Esophagus squamous epithelium (tissue), 5 donors: ENCODE measurements at regions not wholly inside any gene's neighbourhood (a gene's known extent, or its start where the extent isn't known, plus 50 kb on each side); places are given as distances from the start of the nearest gene placed in this dataset.
A peak's percentile ranks its signal among the peaks of the same experiment; 100 is the strongest.
"Not testable (repeated sequence)": the region's sequence is repeated elsewhere in the genome, so short reads cannot be mapped to it uniquely, and the experiment has no call there.

ENCODE experiments used
- DNase-seq: peaks from one replicate; lab custom pipeline; 2025; lab: John Stamatoyannopoulos, UW
- H3K27ac ChIP-seq, 4 donors: fragments of 200-600 bp; sonication (generic); one replicate each; pipeline ENCODE4 v1.5.1; 2016 to 2019; ENCODE audit warnings: mild to moderate bottlenecking in 1 of 4
- H3K27me3 ChIP-seq, 4 donors: fragments of 200-600 bp; sonication (generic); 1 replicate in 3 of 4; 2 replicates in 1 of 4; pipeline versions ENCODE4 v1.5.1 to v1.6.0; 2017 to 2021; ENCODE audit warnings: antibody characterized with exemption in 1 of 4
- H3K36me3 ChIP-seq, 3 donors: fragments of 200-600 bp; sonication (generic); one replicate each; pipeline ENCODE4 v1.5.1; 2016 to 2019
- H3K4me1 ChIP-seq, 3 donors: fragments of 200-600 bp; sonication (generic); one replicate each; pipeline ENCODE4 v1.5.1; 2017 to 2019
- H3K4me3 ChIP-seq, 4 donors: fragments of 200-600 bp; sonication (generic); 1 replicate in 3 of 4; 2 replicates in 1 of 4; pipeline ENCODE4 v1.5.1; 2016 to 2019; ENCODE audit warnings: mild to moderate bottlenecking in 2 of 4, moderate library complexity in 1 of 4
- H3K9me3 ChIP-seq, 3 donors: fragments of 200-600 bp; sonication (generic); one replicate each; pipeline ENCODE4 v1.5.1; 2016 to 2019
- POLR2A ChIP-seq, 4 donors: fragments of 450-650 bp; IDR thresholded peaks; one replicate each; pipeline ENCODE4 v1.6.1; 2017; ENCODE audit warnings: antibody characterized with exemption in 4 of 4, mild to moderate bottlenecking in 4 of 4, moderate library complexity in 3 of 4
- WGBS, 2 donors: methylation state at CpG; one replicate each; pipeline ENCODE4 v1.1.5; 2018; 5-methylcytosine and 5-hydroxymethylcytosine counted together
- intact Hi-C: fragments of 100-400 bp; cut with DNase I; formaldehyde crosslinking; loops from one replicate; pipeline ENCODE4 v1.15.0; 2022
- small RNA-seq, 4 donors: library from RNA; depleted of rRNA; stranded (forward); fragments of <200 nt; gene quantifications; one replicate each; pipeline ENCODE3, GENCODE V24; 2016
- TF ChIP-seq, protein P1 (sequence below), 6 experiments: fragments of 450-650 bp in 4 of 6; fragments of 200-600 bp in 2 of 6; sonication (generic) in 2 of 6; IDR thresholded peaks; one replicate each; pipeline ENCODE4 v1.5.1; 2016 to 2019; ENCODE audit warnings: antibody characterized with exemption in 6 of 6, mild to moderate bottlenecking in 4 of 6, moderate library complexity in 4 of 6
- donor health status: DM: yes; HTN: yes; CAD: no.

GRCh38 chr2:240383871-240384700, 51.4 kb upstream of the GPC1 start:
- no peak for DNase-seq
- 83 to 90% methylated on average over 4 to 6 of the region's 29 CpGs for WGBS, 2 donors
- TF ChIP-seq, protein P1, sequence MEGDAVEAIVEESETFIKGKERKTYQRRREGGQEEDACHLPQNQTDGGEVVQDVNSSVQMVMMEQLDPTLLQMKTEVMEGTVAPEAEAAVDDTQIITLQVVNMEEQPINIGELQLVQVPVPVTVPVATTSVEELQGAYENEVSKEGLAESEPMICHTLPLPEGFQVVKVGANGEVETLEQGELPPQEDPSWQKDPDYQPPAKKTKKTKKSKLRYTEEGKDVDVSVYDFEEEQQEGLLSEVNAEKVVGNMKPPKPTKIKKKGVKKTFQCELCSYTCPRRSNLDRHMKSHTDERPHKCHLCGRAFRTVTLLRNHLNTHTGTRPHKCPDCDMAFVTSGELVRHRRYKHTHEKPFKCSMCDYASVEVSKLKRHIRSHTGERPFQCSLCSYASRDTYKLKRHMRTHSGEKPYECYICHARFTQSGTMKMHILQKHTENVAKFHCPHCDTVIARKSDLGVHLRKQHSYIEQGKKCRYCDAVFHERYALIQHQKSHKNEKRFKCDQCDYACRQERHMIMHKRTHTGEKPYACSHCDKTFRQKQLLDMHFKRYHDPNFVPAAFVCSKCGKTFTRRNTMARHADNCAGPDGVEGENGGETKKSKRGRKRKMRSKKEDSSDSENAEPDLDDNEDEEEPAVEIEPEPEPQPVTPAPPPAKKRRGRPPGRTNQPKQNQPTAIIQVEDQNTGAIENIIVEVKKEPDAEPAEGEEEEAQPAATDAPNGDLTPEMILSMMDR (IDR thresholded peaks at IDR 0.05), result no peak
- no peak for TF ChIP-seq POLR2A (IDR thresholded peaks at IDR 0.05)
- Histone ChIP-seq H3K4me3 (no peak overlapping the region), H3K9me3 (no peaks in the 10 kb centered on the region), H3K27me3 (peaks cover 0 to 5% (median 0%) of the 10 kb centered on the region in 4 donors), H3K36me3 (no peaks in the 10 kb centered on the region), H3K27ac (no peak overlapping the region), H3K4me1 (peaks cover 0 to 20% (median 12%) of the 10 kb centered on the region in 3 donors)
- intact Hi-C loops, result no loop called here

- DNase-seq, result no peak
- peaks cover 0 to 20% (median 12%) of the 10 kb centered on the region in 3 donors for H3K4me1 ChIP-seq
- H3K9me3 ChIP-seq, result no peaks in the 10 kb centered on the region
- no peaks in the 10 kb centered on the region for H3K36me3 ChIP-seq
- WGBS, 2 donors, result 82 to 84% methylated on average over 10 to 14 of the region's 15 CpGs
- intact Hi-C loops, result no loop called here
- H3K4me3 ChIP-seq, result no peak overlapping the region
- no peak overlapping the region for H3K27ac ChIP-seq
- TF ChIP-seq POLR2A (IDR thresholded peaks at IDR 0.05), result no peak
- TF ChIP-seq, protein P1 (IDR thresholded peaks at IDR 0.05), result no peak
- H3K27me3 ChIP-seq, result peaks cover 0 to 5% (median 0%) of the 10 kb centered on the region in 4 donors
Observed at GRCh38 chr2:240384711-240385450, 50.6 kb upstream of the GPC1 start.

DNA sequence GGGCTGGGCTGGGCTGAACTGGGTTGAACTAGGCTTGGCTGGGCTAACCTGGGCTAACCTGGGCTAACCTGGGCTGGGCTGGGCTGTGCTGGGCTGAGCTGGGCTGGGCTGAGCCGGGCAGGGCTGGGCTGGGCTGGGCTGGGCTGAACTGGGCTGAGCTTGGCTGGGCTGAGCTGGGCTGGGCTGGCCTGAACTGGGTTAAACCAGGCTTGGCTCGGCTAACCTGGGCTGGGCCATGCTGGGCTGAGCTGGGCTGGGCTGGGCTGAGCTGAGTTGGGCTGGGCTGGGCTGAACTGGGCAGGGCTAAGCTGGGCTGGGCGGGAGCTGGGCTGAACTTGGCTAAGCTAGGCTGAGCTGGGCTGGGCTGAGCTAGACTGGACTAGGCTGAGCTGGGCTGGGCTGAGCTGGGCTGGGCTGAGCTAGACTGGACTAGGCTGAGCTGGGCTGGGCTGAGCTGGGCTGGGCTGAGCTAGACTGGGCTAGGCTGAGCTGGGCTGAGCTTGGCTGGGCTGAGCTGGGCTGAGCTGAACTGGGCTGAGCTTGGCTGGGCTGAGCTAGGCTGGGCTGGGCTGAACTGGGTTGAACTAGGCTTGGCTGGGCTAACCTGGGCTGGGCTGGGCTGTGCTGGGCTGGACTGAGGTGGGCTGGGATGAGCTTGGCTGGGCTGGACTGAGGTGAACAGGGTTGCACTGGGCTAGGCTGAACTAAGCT, 49.9 kb upstream of the GPC1 start:
- WGBS, 2 donors, result 20% methylated on average over 1 of the region's 3 CpGs; no CpG with 5 or more reads in 1 of the 2 donors
- H3K4me3 ChIP-seq, DNase-seq, H3K27me3 ChIP-seq, H3K36me3 ChIP-seq, intact Hi-C loops, H3K9me3 ChIP-seq: not testable (repeated sequence)
- H3K27ac ChIP-seq, result peak overlapping the region in 1 of 4 donors; percentile 21
- H3K4me1 ChIP-seq, result peaks cover 0 to 20% (median 12%) of the 10 kb centered on the region in 3 donors

Small RNA genes lying in the stretch of these regions (small RNA-seq; reads per million reads assigned to genes)
- 0 reads per million in 4 donors for gene RF00012
